ENCODE measurements at regions not wholly inside any gene's neighbourhood (a gene's known extent, or its start where the extent isn't known, plus 50 kb on each side); places are given as distances from the start of the nearest gene placed in this dataset.
A peak's percentile ranks its signal among the peaks of the same experiment; 100 is the strongest.

- no peak overlapping the region for H2AFZ ChIP-seq (ENCODE audit: low read depth, low read length)
- H3K9me3 ChIP-seq (replicated peaks; ENCODE audit: control insufficient read depth, insufficient read depth, low read depth, low read length): no peaks in the 10 kb centered on the region; the same call in 1 of the 2 replicates
- H3K27me3 ChIP-seq (ENCODE audit: control insufficient read depth in 2 of 2, insufficient read depth in 2 of 2, low read length in 2 of 2): peaks cover 5 to 6% of the 10 kb centered on the region in 2 experiments; a peak in 1 of 5 replicates
- TF ChIP-seq ZBTB43 (CRISPR knock-in tag; IDR thresholded peaks at IDR 0.05): no peak
- no peak for TF ChIP-seq NR1H2 (CRISPR knock-in tag; IDR thresholded peaks at IDR 0.05)
- peak; percentile 12 for TF ChIP-seq PRDM10 (IDR thresholded peaks at IDR 0.05; ENCODE audit: partially characterized antibody)
- ChIA-PET CTCF (ENCODE audit: low intra/inter-chr PET ratio) (no interaction called here), POLR2A (no interaction called here)
- DNase-seq (ENCODE audit: extremely low read depth in 1 of 4, low spot score in 3 of 4): no peak
- H3K36me3 ChIP-seq (ENCODE audit: control insufficient read depth, insufficient read depth, low read length): no peaks in the 10 kb centered on the region
- 49% methylated on average over 17 of the region's 17 CpGs for WGBS (ENCODE audit: insufficient coverage, low coverage, missing lambda C conversion rate)
- no peaks in the 10 kb centered on the region for H3K79me2 ChIP-seq (ENCODE audit: control insufficient read depth, insufficient read depth, low read length)
- no peak for ATAC-seq
- H3K4me1 ChIP-seq (replicated peaks in 1 of 2; ENCODE audit: control insufficient read depth in 2 of 2, insufficient read depth in 2 of 2, low read length in 2 of 2): peaks cover 31 to 44% of the 10 kb centered on the region in 2 experiments
- H3K4me3 ChIP-seq: no peak overlapping the region
- H3K9ac ChIP-seq (ENCODE audit: insufficient read depth in 1 of 2, low read depth in 2 of 2, low read length in 2 of 2): no peak overlapping the region; a peak in 1 of 4 replicates
- H3K9me1 ChIP-seq (ENCODE audit: control insufficient read depth, insufficient read depth, low read length): no peaks in the 10 kb centered on the region
- peaks cover 4% of the 10 kb centered on the region; the same call in 1 of the 2 replicates for H4K20me1 ChIP-seq (replicated peaks; ENCODE audit: control insufficient read depth, insufficient read depth, low read length)
- no peak overlapping the region for H3K27ac ChIP-seq (ENCODE audit: extremely low read depth, low read depth, low read length)
- H3K4me2 ChIP-seq (ENCODE audit: insufficient read depth, low read length): no peak overlapping the region
- intact Hi-C loops (cut with micrococcal nuclease): loop anchor here (10.0 kb wide), 1 partner anchor 53 kb away; no protein-coding TSS in a partner anchor
- FAIRE-seq: no peak
- BruUV-seq (replicated peaks): no TSS peak
- in situ Hi-C loops (cut with MboI): no loop called here
These were observed 126.9 kb upstream of the TNRC6C start for GRCh38 chr17:77831474-77832179.
